Superior temporal gyrus (tissue), 1 donor: ENCODE measurements at regions not wholly inside any gene's neighbourhood (a gene's known extent, or its start where the extent isn't known, plus 50 kb on each side); places are given as distances from the start of the nearest gene placed in this dataset.

Experiments used
- DNase-seq: peaks from one replicate; pipeline ENCODE4 v3.0.0-alpha.2; 2016; ENCODE audit errors: extremely low spot score

DNA sequence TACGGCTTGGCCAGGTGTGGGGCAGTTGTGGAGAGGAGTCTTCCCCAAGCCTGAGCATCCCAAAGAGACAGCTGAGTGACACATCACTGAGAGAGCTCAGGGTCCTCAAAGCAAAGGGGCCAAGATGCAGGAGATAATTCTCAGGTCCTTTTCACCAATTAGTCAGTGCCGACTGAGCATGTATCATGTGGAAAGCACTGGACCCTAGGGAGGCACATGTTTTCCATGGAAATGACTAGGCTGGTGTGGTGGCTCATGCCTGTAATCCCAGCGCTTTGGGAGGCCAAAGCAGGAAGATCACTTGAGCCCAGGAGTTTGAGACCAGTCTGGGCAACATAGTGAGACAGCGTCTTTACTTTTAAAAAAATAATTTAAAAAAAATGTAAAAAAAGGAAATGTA is 67.3 kb upstream of the PRPS1 start:
- DNase-seq = no peak

DNA sequence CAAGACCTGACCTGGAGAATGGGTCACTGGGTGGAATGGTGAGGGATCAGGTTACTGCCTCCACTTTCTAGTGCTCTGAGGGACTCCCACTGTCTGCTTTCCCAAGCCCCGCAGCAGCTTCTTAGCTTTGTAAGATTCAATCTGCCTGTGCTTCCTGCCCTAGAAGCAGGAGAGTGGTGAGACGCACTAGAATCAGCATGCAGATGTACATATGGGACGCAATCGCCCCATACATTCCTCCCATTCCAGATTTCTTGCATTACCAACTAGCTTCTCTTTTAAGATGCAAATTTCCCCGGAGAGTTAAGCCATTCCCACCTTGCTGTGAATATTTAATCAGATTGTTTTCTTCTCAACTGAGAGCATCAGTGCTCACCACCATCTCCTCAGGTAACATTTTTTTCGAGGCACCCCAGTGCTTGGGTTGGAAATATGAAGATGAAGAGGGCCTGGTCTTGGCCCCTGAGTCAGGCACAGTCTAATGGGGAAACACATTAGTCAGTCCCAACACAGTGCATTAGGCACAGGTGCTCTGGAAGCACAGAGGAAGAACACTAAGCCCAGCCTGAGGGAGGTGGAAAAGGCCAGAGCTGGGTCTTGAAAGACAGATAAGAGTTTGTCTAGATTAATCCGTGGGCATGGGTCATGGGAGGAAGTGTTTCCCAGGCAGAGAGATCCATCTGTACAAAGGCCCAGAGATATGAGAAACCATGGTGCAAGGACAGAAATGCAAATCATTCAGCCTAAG is 66.7 kb upstream of the PRPS1 start:
- DNase-seq = no peak

DNA sequence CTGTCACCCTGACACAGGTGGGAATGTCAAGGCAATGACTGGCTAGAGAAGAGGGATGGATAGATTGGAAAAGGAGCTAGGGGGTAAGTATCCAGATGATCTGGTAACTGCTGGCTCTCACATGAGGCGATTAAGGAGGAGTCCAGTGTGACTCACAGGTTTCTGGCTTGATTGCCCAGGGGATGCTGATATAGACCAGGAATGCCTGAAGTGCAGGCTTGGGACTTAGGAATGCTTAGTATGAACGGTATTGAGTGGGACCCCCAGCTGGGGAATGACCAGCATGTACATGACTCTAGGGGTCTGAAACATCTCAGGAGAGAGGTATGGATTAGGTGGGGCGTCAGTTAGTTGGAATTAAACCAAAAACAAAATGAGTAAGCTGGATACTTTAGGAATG is 65.8 kb upstream of the PRPS1 start:
- DNase-seq = no peak

DNA sequence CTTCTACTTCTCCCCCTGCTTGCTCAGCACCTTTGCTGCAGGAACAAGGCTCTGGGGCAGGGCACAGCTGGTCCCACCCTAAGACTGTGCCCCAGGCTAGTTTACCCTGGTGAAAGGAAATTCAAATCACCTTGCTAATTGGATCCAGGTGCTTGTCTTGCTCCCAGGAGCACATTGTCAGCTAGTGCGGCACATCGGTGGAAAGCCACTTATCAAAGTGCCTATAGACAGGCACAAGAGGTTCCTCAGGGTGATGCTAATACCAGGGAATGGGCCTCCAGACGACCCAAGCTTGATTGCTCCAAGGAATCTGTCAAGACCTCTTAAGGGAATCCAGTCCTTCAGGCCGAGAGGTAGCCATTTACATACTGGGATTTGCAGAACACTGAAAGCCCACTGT is 64.5 kb upstream of the PRPS1 start:
- no peak for DNase-seq

DNA sequence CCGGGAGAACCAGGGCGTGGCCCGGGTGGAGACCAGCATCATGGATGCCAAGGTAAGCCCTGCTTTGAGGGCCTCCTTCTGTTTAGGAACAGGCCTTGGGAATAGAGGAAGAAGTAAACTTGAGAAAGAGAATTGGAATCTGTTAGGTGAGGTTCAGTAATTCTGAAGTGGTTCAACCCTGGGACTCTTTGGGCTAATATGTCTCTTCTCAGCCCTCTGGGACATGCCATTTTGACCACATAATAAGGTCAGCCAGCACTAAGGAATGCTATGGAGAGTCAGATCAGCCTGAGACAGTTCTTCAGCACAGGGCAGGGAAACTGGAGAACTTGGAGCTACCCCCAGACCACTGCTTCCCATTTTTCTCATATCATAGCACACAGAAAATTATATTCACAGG is 63.3 kb upstream of the PRPS1 start:
- DNase-seq = no peak

DNA sequence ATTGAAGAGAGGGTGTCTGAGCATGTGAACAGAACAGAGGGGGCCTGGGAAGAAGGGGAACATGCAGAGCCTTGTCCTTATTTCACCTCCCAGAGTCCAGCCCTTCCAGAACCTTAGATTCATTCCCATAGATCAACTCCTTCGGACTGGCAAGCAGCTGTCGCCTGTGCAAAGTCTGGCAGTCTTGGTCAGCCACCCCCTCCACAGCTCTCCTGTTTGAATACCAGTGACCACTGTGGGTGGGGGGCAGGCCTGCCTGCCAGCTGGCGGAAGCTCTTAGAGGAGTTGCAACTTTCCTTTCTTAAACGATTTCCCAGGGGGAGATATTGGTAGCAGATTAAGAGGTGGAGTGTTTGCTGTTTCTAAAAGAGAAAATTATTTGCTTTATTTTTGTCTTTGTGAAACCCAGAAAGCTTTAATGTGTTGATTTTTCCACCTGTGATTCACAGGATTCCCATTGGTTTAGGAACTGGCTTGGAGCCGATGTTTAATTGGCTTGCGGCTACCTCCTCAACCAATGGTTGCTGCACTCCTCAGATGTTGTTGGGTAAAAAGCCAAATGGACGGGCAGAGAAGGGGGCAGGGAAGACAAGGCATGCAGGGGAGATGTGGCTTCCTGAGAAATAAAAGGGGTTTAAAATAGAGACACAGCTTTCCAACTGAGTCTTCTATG is 62.2 kb upstream of the PRPS1 start:
- DNase-seq = peak; percentile 13

DNA sequence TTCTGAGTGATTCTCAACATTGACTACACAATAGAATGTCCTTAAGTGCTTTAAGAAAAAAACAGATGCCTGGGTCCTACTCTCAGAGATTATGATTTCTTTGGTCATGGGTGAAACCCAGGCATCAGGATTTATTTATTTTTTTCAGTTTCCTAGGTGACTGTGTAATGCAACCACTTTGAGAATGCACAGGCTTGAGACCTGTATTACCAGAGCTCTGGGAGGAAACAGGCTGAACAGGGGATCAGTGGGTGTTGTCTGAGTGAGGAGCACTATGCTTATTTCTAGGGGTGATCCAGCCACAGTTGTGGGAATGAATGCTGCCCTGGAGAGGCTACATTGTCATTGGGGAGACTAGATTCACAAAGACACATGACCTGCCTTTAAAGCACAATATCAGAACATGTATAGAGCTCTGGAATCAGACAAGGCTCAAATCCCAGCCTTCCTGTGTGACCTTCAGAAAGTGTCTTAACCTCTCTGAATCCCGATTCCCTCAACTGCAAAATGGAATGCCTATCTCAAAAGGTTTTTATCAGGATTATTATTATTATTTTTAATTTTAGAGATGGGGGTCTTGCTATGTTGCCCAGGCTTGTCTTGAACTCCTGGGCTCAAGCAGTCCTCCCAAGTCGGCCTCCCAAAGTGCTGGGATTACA is 61.6 kb upstream of the PRPS1 start:
- DNase-seq = no peak

DNA sequence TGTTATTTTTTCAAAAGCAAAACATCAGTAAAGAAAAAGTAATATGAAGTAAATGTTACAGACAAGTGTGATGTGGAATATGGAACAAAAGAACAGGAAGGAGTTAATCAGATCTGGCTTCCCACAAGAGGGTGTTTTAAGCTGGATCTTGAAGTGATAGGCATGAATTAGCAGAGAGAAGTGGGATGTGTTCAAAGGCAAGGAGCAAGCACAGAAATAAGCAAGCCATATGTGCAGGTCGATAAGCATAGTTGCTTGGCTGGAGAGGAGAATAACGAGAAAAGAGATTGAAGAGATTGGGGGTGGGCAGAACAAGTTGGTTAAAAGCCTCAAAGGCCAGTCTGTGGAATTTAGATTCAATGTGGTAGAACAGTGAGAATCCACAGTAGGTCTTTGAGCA is 60.9 kb upstream of the PRPS1 start:
- no peak for DNase-seq

DNA sequence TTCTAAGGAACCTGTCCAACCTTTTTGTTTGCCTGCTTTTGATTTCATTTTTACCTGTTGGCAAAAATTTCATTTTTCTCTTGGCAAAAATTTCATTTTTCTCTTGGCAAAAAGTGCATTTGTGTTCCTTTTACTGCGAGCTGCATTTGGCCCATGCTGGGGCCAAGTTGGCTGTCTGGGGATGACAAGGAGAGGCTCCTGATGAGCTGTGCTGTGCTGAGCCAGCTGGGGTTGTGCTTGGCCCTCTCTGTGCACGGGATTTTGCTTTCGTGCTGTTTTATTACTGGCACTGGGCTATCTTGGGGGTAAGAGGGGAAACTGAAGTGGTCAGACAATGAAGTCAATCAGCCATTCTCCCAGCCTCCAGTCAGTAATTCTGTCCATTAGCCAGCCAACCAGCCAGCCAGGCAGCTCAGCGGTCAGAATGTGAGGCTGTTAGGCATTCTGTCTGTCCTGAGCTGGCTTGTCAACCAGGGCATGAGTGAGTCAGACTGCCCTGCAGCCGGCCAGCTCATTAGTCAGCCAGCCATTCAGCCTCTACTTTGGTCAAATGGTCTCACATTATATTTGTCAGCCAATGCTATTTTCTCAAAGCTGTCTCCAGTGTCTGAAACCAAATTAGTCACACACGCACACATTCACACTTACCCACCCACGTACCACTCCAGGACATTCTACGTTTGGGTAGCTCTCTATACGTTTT is 56.9 kb upstream of the PRPS1 start:
- peak; percentile 13 for DNase-seq

DNA sequence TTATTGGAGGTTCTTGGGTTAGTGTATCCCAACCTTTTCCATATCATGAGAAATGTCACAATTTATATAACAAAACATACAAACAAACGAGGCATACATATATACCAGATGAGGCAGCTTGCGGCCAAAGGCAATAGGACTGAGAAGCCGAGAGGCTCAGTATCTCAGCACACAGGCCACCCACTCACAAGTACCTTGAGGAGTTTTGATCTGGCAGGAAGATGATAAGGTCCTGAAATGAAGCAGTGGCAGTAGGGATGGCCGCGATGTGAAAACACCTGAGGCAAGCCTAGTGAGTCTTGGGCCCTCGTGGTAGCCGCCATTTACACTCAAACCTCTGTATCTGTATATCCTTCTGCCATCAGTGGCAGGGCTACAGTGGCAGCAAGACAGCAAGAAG is 55.3 kb upstream of the PRPS1 start:
- no peak for DNase-seq

DNA sequence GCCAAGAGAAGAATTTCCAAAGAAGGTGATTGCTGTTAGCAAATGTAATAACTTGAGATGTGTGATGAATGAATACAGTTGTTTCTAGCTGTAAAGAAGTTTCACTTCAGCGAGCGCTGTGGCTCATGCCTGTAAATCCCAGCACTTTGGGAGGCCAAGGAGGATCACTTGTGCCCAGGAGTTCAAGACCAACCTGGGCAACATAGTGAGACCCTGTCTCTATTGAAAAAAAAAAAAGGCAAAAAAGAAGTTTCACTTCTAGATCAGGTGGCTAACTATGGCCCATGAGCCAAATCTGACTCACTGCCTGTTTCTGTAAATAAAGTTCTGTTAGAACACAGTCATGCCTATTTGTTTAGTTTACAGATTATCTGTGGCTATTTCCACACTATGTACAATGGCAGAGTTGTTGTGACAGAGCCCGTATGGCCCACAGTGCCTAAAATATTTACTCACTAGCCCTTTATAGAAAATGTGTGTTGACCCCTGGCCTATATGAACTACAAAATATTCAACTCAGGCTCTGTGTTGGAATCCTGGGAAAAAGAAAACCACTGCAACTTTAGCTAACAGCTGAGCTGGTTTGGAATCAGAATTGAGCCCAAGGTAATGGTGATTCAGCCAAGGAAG is 54.1 kb upstream of the PRPS1 start:
- DNase-seq = no peak

DNA sequence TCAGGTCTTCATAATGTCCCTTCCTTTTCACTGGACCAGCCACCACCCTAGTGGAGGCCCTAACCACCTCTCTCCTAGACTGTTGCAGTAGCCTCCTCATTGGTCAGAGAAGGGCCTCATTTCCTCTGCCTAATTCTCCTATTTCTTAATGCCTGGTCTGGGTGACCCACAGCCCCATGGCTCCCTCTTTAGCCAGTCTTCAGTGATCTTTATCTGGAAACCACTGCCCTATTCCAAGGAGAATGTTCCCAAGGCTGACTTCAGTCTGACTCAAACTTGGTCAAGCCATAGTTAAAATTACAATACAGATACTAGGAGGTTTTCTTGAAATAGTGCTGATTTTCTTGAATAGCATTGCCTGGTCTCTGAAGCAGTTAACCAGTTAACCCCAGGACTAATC is 53.6 kb upstream of the PRPS1 start:
- DNase-seq = no peak

DNA sequence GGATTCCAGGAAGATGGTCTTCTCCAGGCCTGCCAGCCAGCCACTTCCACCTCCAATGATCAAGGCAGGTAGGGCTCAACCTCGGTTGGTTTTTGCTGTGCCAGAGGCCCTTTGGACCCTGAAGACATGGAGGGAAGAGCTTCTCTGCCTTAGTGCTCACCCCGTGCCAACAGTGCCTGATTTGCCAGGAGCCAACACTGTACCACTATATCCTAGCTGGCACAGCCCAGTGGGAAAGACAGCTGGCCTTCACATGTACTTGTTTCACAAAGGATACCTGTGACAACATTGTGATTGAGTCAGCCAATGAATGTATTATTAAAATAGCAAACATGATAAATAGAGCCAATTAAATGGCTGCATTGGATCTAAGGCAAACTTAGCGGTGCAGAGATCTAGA is 51.9 kb upstream of the PRPS1 start:
- no peak for DNase-seq

DNA sequence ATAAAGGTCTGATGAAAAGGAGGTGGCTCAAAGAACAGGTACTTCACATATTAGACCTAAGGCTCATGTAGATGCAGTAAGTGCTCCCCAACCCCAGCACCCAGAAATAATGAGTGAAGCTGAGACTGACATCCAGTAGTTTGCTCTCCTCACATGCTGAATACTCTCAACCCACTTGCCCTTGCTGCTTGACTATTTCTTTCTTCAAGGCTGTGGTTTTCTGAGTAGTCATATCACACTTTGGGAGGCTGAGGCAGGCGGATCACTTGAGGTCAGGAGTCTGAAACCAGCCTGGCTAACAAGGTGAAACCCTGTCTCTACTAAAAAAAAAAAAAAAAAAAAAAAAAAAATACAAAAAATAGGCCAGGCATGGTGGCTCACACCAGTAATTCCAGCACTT is 51.5 kb upstream of the PRPS1 start:
- DNase-seq = no peak

DNA sequence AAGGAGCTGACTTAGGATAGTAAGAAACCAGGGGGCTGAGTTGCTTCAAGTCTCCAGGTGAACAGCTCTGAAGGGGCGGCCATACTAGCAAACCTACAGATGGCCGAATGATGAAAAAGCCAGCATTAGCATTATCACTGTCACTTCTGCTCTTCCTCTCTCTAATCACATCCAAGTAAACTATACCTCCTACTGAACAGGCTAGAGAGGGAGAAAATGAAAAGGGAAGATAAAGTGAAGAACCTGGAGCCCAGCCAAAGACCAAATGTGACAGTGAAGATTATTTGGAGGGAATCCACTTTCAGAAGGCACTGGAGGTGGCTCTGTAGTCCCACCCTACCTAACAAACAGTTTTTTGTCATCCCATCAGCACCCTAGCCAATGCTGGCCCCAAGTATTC is 50.4 kb upstream of the PRPS1 start:
- no peak for DNase-seq
